ENCODE measurements at regions not wholly inside any gene's neighbourhood (a gene's known extent, or its start where the extent isn't known, plus 50 kb on each side); places are given as distances from the start of the nearest gene placed in this dataset.

DNA sequence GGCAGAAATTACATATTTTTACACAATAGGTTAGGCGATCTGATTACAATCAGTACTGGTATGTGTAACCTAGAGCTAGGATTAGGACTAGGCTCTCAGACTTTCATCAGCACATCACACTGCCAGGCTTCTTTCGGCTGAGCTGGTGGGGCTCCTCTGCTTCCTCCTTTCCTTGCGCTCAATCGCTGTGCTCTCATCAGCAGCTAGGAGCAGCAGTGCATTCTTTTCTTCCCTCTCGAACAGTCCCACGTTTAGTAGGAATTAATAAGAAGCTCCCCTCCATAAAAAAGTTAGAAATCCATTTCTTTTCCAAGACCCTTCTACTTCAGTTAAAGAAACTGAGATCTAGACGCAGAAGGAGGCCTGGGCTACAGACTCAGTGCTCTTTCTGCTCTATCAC, 350.4 kb downstream of the SPRY1 start:
- DNase-seq (ENCODE audit: low read depth), result no peak

DNA sequence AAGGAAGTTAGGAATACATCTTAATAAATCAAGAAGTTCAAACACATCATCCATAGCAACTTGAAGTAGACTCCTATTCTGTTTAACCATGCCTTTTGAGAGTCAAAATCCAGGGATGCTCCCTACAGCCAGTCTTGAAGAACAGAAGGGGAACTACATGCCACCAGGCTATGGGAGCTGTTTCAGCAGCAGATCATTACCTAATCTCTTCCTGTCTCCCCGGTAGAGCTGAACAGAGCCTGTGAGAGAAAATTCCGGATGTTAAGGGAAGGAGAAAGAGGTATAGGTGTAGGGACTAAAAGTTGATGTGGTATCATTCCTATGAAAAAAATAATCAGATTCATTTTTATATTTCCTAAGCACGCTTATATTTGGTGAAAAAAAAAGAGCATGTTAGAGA, 352.2 kb downstream of the SPRY1 start:
- DNase-seq (ENCODE audit: low read depth), result no peak

DNA sequence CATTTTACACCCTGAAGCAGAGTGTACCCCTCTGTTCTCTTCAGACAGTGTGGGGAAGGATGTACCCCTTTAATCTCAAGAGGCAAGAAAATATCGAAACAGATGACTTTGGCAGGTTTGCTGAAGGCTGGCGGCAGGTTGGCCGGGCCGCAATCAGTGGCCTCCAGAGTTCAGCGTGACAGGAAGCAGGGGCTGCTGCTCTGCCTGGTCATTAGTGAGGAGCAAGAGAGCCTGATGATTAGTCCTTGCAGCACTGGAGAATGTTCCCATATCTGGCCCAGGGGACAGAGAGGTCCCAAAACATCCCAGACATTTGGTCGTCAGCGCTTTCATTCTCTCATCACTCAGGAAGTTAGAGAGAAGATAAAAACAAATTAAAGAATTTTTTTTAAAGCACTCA, 352.8 kb downstream of the SPRY1 start:
- no peak for DNase-seq (ENCODE audit: low read depth)

DNA sequence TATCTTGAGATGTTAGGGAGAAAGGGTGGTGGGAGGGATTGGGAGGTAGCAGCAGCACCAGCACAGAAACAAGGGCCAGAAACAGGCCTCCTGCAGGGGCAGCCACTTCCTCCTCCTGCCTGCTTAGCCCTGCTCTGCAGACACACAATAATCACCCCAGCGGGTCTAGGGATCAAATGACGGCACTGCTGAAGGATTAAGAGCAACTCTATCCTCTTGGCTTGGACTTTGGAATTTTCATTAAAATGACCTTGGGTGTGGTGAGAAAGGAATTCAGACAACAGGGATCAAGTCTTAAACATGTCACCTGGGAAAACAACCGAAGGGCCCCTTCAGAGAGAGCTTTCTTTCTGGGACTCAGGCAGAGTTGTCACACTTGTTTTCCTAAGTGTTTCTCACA, 353.4 kb downstream of the SPRY1 start:
- DNase-seq (ENCODE audit: low read depth), result no peak

DNA sequence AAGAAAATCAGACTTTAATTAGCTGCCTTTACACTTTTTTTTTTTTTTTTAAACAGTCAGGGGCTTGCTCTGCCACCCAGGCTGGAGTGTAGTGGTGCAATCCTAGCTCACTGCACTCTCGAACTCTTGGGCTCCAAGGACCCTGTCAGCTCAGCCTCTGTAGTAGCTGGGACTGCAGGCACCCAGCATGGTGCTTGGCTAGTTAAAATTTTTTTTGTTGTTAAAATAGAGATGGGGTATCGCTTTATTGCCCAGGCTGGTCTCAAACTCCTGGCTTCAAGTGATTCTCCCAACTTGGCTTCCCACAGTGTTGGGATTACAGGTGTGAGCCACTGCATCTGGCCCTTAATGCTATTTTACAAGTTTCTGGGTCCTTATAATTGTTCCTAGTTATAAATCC, 359.1 kb downstream of the SPRY1 start:
- DNase-seq (ENCODE audit: low read depth), result no peak

DNA sequence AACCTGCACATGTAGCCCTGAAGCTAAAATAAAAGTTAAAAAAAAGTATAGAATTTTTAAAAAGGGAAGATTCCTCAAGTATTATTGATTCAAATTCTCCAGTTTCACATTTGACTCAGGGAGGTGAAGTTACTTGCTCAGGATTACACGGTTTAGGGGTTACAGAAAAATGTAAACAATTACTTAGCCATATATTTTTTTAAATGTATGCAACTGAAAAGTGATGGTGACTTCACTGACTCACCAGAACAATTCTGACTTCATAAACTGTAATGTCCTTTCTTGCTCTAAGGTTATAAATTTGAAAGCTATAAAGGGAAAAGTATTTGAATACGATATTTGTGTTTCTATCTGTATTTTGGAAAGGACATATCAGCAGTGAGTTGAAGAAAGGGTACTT, 371.2 kb downstream of the SPRY1 start:
- DNase-seq (ENCODE audit: low read depth), result no peak

DNA sequence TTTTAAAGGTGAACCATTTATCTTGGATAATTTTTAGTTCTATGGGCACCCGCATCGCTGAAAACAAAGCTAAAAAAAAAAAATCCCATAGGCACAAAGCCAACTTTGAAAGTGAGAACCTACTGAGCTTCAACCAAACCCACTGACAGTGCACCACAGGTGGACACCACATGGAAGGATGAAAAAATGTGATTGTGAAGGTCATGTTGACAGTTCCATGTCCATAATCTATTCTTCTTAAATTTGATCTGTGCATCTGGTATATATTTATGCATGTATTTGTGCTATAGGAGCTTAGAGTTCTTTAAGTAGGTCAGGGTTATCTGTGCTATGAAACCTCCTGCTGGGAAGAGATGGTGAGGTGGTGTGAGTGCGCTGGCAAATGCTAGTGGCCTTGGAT, 374.3 kb downstream of the SPRY1 start:
- no peak for DNase-seq (ENCODE audit: low read depth)

DNA sequence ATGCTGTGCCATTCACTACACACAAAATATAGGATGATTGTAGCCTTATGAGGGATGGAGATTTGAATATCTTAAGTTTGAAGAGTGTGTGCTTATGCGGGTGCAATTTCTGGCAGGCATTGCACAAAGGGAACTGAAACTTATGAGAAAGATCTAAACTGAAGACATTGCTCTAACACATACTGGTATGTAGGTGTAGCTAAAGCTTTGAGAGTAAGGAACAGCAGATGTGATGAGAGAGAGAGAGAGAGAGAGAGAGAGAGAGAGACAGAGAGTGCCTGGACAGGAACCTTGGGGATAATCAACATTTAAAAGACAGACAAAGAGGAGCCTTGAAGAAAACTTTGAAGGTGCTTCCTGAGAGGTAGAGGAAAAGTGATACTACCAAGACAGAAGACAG, 379.7 kb downstream of the SPRY1 start:
- no peak for DNase-seq (ENCODE audit: low read depth)

DNA sequence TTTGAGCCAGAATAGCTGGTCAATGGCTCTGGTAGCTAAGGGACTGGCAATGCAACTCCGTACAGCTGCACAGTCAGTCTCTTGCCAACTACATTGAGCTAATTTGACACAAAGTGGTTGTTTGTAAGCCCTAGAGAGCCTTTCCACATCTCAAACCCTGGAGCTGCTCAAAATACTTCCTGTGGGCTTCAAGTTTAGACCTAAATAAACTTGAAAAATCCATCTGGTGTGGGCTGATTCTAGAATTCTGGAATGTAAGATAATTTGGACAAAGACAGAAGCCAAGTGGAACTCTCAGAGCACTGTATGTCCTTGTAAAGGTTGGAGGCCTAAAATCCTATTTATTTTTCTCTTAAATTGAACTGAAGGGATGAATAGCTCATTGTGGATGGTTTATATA, 380.8 kb downstream of the SPRY1 start:
- DNase-seq (ENCODE audit: low read depth), result no peak

DNA sequence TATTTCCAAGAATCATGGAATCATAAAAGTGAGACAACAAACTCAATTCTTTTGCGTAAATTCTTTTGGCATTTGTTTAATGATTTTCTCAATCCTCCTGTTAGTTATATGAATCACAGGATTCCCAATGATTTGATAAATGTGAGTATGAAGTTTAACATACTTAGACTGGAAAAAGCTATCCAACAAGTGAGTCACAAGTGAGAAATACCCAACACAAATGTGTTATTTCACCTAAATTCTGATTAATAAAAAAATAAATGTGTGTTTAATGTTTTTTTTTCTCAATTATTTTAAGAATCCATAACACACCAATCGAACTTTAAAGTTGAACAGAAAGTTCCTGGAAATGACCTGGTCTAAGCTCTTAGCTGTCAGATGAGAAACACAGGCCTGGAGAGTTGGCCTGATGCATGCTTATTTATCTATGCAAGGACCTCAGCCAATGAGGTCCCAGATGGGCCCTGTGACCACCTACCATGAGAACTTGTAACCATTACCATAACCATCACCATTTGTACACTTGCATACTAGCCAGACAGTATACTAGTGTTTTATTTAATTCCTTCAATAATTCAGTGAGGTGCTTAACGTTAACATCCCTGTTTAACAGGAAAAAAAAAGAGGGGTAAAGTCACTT, 386.7 kb downstream of the SPRY1 start:
- DNase-seq (ENCODE audit: low read depth), result no peak

DNA sequence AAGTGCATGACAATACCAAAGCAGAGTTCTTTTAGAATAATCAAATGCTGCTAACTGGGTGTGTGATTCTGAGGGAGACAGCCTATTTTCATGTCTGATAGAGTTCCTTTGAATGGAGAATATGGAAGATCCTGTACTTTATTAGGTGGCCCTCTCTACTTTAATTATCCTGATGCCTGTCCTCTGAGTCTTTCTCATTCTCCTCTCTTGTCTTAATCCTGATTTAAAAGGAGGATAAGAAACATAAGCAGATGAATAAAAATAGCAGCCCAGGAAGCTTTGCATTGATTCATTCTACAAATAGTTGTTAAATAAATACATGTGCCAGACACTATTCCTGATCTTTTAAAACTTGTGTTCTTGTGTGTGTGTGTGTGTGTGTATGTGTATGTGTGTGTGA, 387.3 kb downstream of the SPRY1 start:
- DNase-seq (ENCODE audit: low read depth), result no peak

DNA sequence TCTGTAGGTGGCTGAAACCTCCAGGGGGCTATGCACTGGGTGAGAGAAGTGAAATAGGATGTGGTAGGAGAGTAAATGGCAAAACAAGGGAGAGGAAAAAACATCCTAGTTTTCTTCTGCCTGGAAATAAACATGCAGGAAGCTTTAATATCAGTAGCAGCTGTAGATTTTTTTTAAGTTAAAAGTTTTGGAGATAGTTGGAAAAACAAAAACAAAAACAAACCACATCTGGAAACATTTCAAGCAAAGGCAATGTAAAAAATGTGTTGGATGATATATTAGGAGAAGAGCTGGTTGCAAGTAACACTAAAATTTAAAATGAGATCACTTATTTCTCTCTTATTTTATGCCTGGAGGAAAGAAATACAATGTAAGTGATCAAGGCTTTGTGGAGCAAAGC, 388.0 kb downstream of the SPRY1 start:
- no peak for DNase-seq (ENCODE audit: low read depth)

DNA sequence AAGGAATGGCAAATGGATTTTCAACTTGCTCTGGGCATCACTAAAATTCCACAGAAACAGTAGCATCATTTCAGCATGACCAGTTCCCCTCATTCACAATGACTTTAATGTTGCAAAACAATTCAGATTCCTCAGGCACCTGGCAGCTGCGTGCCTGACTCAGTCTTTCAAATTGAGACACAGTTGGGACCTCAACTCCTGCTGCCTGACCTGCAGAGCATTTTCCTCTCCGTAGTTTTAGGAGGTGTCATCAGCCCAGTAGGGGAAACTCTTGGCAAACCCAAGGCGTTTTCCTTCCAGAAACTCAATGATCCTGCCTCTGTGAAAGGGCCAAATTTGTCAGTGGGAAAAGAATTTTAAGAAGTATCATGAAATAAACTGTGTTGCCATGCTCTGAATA, 388.9 kb downstream of the SPRY1 start:
- DNase-seq (ENCODE audit: low read depth), result no peak

DNA sequence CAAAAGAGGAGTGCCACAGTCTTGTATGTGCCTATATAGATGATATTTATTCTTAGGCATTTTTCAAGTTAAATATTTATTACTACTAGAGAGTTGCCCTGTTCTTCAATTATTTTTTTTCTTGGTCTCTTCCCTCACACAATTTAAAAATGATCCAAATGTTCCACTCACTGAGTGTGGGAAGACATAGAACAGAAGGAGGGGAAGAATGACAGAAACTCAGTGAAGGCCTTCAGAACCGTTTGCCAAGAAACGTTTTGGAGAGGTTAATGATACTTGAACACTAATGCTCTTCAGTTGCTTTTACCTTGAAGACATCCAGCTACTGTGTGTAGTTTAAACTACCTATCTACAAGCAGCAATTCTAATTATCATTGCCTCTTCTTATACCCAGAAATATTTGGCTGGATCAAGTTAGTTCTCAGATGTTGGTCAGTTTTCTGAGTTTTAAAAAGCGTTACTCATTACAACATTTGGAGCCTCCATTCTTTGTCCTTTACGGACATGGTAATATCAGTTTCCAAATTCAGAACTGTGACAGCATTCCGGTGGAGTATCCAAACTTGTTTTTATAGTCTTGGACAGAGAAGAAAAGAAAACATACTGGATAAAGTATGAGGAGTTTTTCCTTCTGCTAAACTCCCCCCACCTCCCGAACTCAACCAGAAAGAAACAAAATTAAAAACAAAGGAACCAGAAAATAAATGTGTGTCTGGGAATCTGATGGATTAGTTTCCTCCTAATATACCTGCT, 389.7 kb downstream of the SPRY1 start:
- no peak for DNase-seq (ENCODE audit: low read depth)

DNA sequence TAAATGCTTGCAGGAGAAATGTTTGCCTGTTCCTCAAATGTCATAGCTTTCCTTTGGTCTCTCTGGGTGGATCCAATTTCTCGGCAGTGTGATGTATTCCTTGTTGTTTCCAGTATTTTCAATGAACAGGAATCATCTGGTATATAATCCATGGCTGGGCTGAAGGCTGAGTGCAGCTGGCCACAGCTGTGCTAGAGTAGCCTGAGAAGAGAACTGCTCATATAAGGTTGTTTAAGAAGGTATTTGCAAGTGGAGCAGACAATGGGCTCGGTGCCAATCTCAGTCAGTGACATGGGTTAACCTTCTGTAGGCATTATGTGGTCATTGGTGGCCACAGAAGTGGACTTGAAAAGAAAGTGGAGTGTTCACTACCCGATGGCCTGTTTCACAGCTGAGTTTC, 390.3 kb downstream of the SPRY1 start:
- DNase-seq (ENCODE audit: low read depth), result no peak

DNA sequence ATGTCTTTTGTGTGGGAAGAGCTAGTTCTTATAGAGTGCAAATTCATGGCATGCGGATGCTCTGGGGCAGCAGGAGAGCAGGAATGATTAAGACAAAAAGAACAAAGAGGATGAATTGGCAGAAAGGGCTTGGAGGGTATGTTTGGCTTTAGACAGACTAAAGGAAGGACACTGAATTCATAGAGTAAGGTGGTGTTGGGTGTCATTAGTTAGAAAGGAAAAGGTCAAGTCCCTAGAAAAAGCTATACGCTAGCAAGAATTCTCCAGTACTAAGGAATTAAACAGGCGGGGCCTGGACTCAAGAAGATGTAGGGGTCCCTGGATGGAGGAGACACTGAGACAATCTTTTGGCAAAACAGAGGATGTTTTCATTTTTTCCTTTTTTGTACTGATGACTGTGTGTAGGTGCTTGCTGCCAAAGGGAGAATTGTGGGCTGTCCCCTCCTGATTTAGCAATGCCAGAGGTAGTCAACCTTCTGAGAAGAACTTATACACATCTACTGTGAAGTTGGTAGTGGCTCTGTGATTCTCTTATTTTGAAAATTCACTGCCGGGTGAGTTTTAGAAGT, 391.0 kb downstream of the SPRY1 start:
- no peak for DNase-seq (ENCODE audit: low read depth)

DNA sequence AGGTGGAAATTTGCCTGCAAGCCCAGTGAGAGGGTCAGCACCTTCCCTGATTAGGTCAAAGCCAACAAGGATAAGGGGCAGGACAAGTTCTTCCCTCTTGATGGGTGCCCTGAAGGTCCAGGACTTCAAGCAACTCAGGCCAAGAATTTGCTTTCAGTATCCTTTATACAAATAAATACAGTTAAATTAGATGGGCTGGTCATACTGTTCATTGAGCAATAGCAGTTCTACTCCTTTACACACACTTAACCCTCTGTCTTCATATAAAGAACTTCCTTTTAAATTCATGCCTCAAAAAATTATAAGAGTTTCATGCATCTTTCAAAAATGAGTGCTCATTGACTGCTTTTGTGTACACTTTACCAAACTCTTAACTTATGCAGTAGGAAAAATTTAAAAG, 392.0 kb downstream of the SPRY1 start:
- no peak for DNase-seq (ENCODE audit: low read depth)

DNA sequence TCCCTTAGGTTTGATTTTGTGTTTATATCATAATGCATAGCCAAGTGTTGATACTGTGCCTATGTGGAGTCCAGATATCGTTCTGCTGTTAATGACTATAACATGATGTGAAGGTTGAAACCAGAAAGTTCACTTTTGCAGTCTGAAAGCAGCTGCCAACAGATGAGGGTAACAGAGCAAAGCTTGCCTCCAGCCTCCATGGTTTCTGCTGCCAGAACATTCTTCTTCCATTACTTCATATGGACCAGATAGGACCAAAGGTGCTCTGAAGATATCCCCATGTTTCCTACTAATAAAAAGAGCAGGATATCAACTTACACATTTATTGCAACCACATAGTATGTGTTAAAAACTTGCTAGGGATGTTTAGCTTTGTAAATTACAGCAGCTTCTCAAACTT, 394.1 kb downstream of the SPRY1 start:
- DNase-seq (ENCODE audit: low read depth), result no peak

DNA sequence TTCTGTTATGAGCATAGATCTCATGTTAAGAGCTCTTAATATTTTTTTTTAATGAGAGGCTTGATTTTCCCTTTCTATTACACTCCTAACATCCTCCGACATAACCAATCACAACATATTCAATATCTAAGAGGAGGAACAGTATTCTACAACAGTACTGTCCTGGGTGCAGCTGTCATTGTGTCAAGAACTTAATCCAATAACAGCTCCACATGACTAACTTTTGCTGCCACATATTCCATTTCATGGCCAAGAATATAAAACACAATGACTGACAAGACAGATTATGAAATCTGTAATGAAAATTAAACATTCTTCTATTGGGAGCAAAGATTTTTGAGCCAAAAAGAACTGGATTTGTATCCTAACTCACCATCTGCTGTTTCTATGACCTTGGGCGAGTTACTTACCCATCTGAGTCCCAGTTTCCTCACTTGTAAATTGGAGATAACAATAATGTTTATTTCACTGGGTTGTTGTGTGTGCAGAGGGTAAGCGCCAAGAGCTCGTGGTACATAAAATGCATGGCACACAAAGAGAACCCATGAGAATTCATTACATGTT, 405.6 kb downstream of the SPRY1 start:
- no peak for DNase-seq (ENCODE audit: low read depth)

DNA sequence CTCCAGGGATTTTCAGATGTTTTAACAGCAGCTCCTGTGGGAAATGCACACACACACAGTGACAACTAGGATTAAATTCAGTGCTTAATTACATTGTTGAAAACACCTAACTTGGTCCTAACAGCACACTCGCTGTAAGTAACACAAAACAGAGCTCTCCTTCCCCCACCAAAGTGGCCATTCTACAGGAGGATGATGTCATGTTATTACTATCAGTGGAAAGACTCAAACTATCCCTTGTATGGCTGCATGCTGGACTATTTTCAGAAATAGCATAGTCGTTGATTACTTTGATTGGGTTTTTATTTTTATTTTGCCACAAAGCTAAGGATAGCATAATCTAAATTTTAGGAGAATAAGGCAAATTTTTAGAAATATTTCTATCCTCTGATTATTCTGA, 406.3 kb downstream of the SPRY1 start:
- no peak for DNase-seq (ENCODE audit: low read depth)

DNA sequence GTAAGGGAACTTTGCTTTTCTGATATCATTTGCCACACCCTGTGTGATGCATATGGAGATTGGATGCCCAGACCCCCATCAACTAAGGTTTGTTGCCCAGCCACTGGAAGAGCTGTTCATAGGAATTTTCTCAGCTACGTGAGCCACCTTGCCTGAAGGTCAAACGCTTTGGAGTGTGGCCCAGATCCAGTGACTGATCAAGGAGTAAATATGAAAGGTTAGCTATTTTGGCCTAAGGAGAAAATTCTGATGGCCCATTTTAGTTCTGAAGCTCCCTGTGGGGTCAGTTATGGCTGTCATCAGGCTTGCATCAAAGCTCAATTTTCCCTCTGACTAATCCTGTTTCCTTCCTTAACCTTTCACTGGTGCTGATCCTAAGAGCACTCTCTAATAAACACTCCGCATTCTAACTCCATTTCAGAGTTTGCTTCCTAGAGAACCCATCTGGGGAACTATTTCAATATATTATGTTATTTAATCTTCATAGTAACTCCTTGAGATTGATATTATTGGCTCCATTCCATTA, 407.7 kb downstream of the SPRY1 start:
- no peak for DNase-seq (ENCODE audit: low read depth)

DNA sequence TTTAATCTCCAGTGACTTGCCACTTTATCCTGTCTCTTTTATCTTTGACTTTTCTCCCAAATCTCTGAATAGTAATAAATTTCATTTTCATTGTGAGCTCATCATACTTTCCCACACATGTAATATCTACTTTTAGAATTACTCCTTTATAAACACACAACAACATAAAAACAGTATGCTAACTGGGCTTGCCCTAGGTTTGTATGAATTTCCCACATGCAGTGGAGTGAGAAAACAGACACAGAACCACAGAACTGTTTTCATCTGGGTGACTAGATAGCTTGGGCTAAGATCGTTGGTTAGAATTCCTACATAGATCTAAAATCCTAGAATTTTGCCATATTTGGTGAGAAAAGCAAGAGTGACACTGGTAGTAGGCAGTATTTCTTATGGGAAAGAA, 409.5 kb downstream of the SPRY1 start:
- DNase-seq (ENCODE audit: low read depth), result no peak

DNA sequence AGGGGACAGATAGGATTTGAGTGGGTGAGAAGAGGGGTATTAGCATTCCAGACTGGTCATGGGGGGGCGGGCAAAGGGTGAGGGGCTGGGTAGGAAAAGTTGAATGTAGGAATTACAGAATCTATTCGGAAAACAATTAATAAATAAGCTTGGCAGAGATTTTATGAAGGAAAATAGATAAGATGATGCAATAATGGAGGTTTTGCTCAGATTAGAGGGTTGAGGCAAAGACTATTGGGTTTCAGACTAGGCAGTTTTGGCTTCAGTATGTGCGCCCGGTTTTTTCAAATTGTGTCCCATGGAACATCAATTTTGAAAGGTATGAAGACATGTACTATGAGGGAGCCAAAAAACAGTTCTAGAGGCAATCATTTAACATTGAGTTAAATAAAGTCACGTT, 410.6 kb downstream of the SPRY1 start:
- no peak for DNase-seq (ENCODE audit: low read depth)

Data from stimulated activated CD8-positive, alpha-beta memory T cell treated with anti-CD3 and anti-CD28 coated beads, Interleukin-15, amount 100 ng/mL, for 1 hour (primary cell).